ENCODE measurements at regions not wholly inside any gene's neighbourhood (a gene's known extent, or its start where the extent isn't known, plus 50 kb on each side); places are given as distances from the start of the nearest gene placed in this dataset.

DNA sequence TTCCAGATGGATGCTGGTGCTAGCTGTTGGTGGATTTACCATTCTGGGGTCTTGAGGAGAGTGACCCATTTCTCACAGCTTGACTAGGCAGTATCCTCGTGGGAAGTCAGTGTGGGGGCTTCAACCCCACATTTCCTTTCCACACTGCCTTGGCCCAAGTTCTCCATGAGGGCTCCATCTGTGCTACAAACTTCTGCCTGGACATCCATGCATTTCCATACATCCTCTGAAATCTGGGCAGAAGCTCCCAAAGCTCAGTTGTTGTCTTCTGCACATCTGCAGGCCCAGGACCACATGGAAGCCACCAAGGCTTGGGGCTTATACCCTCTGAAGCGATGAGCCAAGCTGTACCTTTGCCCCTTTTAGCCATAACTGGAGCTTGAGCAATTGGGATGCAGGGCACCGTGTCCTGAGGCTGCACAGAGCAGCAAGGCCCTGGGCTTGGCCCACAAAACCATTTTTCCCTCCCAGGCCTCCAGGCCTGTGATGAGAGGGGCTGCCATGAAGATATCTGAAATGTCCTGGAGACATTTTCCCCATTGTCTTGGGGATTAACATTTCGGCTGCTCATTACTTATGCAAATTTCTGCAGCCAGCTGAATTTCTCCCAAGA, 248.7 kb upstream of the ANKRD50 start:
- Histone ChIP-seq H3K27me3 (no peaks in the 10 kb centered on the region), H3K27ac (no peak overlapping the region), H3K4me3 (no peak overlapping the region), H3K9me3 (peaks cover 0 to 15% (median 7%) of the 10 kb centered on the region in 3 donors), H3K4me1 (no peaks in the 10 kb centered on the region), H3K36me3 (no peaks in the 10 kb centered on the region)
- TF ChIP-seq POLR2A (IDR thresholded peaks at IDR 0.05): no peak
- TF ChIP-seq, protein P1, sequence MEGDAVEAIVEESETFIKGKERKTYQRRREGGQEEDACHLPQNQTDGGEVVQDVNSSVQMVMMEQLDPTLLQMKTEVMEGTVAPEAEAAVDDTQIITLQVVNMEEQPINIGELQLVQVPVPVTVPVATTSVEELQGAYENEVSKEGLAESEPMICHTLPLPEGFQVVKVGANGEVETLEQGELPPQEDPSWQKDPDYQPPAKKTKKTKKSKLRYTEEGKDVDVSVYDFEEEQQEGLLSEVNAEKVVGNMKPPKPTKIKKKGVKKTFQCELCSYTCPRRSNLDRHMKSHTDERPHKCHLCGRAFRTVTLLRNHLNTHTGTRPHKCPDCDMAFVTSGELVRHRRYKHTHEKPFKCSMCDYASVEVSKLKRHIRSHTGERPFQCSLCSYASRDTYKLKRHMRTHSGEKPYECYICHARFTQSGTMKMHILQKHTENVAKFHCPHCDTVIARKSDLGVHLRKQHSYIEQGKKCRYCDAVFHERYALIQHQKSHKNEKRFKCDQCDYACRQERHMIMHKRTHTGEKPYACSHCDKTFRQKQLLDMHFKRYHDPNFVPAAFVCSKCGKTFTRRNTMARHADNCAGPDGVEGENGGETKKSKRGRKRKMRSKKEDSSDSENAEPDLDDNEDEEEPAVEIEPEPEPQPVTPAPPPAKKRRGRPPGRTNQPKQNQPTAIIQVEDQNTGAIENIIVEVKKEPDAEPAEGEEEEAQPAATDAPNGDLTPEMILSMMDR (IDR thresholded peaks at IDR 0.05): no peak
- DNase-seq: no peak
- intact Hi-C loops (cut with DNase I): no loop called here
- 82 to 88% methylated on average over 1 to 3 of the region's 4 CpGs for WGBS, 2 donors

DNA sequence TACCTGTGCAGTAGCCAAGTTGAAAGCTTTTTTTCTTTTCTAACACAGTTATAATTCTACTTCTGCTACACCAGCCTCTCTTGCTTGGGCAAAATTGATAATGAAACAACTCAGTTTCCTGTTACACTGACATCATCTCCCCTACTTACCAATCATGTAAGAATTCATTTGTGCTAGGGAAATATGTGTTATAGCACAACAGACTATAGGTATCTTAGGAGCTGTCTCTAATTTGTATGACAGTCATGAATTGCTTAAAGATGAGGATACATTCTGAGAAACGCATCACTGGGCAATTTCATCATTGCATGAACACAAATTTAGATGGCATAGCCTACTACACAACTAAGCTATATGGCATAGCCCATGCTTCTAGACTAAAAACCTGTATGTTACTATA, 246.3 kb upstream of the ANKRD50 start:
- Histone ChIP-seq H3K27ac (no peak overlapping the region), H3K27me3 (no peaks in the 10 kb centered on the region), H3K9me3 (peaks cover 0 to 15% (median 7%) of the 10 kb centered on the region in 3 donors), H3K4me3 (no peak overlapping the region), H3K36me3 (no peaks in the 10 kb centered on the region), H3K4me1 (no peaks in the 10 kb centered on the region)
- intact Hi-C loops (cut with DNase I): no loop called here
- 71 to 87% methylated on average over 1 of the region's 1 CpG for WGBS, 2 donors
- TF ChIP-seq, protein P1 (IDR thresholded peaks at IDR 0.05): no peak
- TF ChIP-seq POLR2A (IDR thresholded peaks at IDR 0.05): no peak
- no peak for DNase-seq

DNA sequence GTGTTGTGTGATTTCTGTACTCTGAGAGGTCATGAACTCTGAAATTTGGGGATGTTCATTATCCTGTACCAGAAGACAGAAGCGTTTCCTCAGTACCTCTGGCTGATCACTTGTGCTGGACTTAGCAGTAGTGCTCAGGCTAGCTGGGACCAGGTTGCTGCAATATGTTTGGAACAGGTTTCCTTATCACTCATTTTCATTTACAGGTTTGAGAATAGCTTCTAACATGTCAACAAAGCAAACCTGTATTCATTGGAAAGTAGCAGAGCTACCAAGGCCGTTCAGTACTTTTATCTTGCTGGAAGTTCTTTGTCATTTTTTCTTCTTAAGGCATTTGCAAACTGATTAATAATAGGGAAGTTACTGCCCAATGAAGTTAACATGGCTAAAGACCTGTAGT, 242.9 kb upstream of the ANKRD50 start:
- H3K27ac ChIP-seq: no peak overlapping the region
- intact Hi-C loops (cut with DNase I): no loop called here
- peaks cover 0 to 6% (median 0%) of the 10 kb centered on the region in 3 donors for H3K9me3 ChIP-seq
- peaks cover 0 to 10% (median 0%) of the 10 kb centered on the region in 3 donors for H3K4me1 ChIP-seq
- 54 to 62% methylated on average over 2 of the region's 2 CpGs for whole genome bisulfite sequencing, 2 donors
- no peaks in the 10 kb centered on the region for H3K27me3 ChIP-seq
- TF ChIP-seq, protein P1 (IDR thresholded peaks at IDR 0.05): no peak
- TF ChIP-seq POLR2A (IDR thresholded peaks at IDR 0.05): no peak
- no peak for DNase-seq
- H3K36me3 ChIP-seq: no peaks in the 10 kb centered on the region
- no peak overlapping the region for H3K4me3 ChIP-seq

DNA sequence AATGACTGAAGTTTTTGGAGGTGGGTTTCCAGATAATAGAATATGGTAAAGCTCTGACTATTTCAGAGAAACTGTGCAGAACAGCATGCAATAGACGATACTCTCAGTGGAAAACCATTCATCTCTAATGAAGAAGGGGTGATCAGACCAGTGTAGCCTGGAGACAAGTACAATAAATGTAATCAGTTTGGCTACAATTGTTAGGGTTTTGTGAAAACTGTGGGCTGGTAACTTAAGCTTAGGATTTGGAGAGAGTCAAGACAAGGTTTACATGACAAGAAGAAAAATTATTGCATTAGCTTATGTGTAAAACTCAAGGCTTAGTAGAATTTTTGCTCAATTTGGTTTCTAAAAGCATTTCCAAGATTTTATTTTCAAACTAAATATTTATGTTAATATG, 241.5 kb upstream of the ANKRD50 start:
- Histone ChIP-seq H3K9me3 (peaks cover 0 to 6% (median 0%) of the 10 kb centered on the region in 3 donors), H3K4me1 (peaks cover 0 to 10% (median 0%) of the 10 kb centered on the region in 3 donors), H3K4me3 (no peak overlapping the region), H3K27ac (no peak overlapping the region), H3K36me3 (no peaks in the 10 kb centered on the region), H3K27me3 (no peaks in the 10 kb centered on the region)
- DNase-seq: no peak
- TF ChIP-seq, protein P1 (IDR thresholded peaks at IDR 0.05): no peak
- TF ChIP-seq POLR2A (IDR thresholded peaks at IDR 0.05): no peak
- intact Hi-C loops (cut with DNase I): no loop called here
- 63 to 65% methylated on average over 1 of the region's 1 CpG for WGBS, 2 donors

DNA sequence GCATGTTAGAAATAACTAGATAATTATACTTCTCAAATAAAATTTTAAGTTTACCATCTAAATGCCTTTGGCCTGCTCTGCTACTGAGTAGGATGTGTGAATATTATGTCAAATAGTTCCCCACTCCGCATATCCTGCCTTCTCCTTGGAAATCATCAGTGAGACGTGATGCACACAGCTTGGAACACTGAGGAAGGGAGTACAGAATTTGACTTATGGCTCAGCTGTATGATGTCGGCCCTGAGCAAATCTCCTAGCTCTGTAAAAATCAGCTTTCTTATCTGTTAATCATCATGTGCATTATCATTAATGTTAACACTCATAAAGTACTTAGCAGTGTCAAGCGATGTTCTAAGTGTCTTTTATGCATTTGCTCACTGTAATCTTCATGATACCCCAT, 241.0 kb upstream of the ANKRD50 start:
- Histone ChIP-seq H3K27ac (no peak overlapping the region), H3K36me3 (no peaks in the 10 kb centered on the region), H3K9me3 (peaks cover 0 to 6% (median 0%) of the 10 kb centered on the region in 3 donors), H3K4me1 (peaks cover 0 to 10% (median 0%) of the 10 kb centered on the region in 3 donors), H3K27me3 (no peaks in the 10 kb centered on the region), H3K4me3 (no peak overlapping the region)
- intact Hi-C loops (cut with DNase I): no loop called here
- no peak for DNase-seq
- no peak for TF ChIP-seq POLR2A (IDR thresholded peaks at IDR 0.05)
- TF ChIP-seq, protein P1 (IDR thresholded peaks at IDR 0.05): no peak
- WGBS, 2 donors: 72 to 73% methylated on average over 4 of the region's 4 CpGs

All from esophagus squamous epithelium (tissue), 5 donors.